ENCODE measurements at regions not wholly inside any gene's neighbourhood (a gene's known extent, or its start where the extent isn't known, plus 50 kb on each side); places are given as distances from the start of the nearest gene placed in this dataset.

DNA sequence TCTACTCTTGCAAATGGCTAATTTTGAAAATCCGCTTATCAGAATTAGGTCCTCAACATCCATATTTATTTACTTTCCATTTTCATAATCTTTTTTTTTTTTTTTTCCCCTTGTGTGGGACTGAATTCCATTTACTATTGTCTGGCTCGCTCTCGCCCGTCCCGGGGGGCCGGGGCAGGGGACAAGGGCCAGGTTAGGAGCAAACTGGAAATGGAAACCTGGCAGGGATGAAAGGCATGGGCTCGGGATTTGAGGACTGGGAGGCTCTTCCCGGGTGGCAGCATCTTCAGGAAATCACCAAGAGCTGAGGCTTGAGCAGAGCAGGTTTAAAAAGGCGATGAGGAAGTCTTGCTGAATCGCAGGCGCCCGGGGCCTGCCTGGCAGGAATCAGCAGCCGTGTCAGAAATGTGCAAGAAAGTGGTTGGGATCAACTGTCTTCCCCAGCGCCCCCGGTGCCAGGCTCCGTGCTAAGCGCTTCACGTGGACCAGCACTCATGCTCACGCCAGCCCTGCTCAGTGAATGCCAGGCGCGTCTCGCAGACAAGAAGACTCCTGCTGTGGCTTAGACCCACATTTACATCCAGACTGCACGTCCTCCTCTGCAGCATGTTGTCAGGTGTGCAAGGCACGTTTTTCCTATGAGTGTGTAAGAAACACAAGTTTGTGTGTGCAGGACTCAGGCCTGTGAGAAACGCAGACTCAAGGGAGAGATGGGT is 66.3 kb upstream of the UNC5A start:
- peaks cover 3 to 100% (median 80%) of the 10 kb centered on the region in 7 donors for H3K27me3 ChIP-seq (replicated peaks in 1 of 7)

DNA sequence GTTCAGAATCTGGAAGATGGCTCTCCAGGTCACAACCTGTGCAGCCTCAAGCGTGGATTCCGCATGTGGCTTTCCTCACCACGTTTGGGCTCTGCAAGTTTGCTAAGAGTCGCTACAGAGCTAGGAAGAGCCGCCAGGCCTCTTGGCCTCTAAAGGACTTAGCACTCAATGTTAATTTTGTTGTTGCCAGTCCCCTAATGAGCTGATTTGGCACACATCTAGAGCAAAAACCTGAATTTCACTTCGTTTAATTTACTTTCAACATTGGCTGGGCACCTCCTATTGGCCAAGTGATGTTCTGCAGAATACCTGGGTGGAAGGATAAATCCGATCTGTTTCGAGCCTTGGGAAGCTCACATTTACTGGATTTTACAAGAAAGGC is 65.8 kb upstream of the UNC5A start:
- Histone ChIP-seq H3K4me3 (no peak overlapping the region), H3K27me3 (replicated peaks in 1 of 7) (peaks cover 3 to 100% (median 79%) of the 10 kb centered on the region in 7 donors), H3K36me3 (no peaks in the 10 kb centered on the region), H3K27ac (no peak overlapping the region), H3K4me1 (peaks cover 0 to 37% (median 19%) of the 10 kb centered on the region in 6 donors), H3K9me3 (no peaks in the 10 kb centered on the region)
- TF ChIP-seq POLR2A (IDR thresholded peaks at IDR 0.05) (no peak), POLR2AphosphoS5 (IDR thresholded peaks at IDR 0.05) (no peak)
- TF ChIP-seq, protein P1, sequence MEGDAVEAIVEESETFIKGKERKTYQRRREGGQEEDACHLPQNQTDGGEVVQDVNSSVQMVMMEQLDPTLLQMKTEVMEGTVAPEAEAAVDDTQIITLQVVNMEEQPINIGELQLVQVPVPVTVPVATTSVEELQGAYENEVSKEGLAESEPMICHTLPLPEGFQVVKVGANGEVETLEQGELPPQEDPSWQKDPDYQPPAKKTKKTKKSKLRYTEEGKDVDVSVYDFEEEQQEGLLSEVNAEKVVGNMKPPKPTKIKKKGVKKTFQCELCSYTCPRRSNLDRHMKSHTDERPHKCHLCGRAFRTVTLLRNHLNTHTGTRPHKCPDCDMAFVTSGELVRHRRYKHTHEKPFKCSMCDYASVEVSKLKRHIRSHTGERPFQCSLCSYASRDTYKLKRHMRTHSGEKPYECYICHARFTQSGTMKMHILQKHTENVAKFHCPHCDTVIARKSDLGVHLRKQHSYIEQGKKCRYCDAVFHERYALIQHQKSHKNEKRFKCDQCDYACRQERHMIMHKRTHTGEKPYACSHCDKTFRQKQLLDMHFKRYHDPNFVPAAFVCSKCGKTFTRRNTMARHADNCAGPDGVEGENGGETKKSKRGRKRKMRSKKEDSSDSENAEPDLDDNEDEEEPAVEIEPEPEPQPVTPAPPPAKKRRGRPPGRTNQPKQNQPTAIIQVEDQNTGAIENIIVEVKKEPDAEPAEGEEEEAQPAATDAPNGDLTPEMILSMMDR (IDR thresholded peaks at IDR 0.05 in 8 of 11, conservative IDR thresholded peaks at IDR 0.05 in 3 of 11) = peak in 1 of 11 experiments; percentile 8
- WGBS, 5 donors = 46 to 54% (median 50%) methylated on average over 8 of the region's 8 CpGs
- intact Hi-C loops (cut with DNase I; ENCODE audit: low total_unique reads) = no loop called here
- DNase-seq = no peak

More for the DNA sequence above, 66.3 kb upstream of the UNC5A start:
- Histone ChIP-seq H3K4me1 (peaks cover 0 to 37% (median 19%) of the 10 kb centered on the region in 6 donors), H3K27ac (no peak overlapping the region), H3K9me3 (no peaks in the 10 kb centered on the region), H3K4me3 (no peak overlapping the region), H3K36me3 (no peaks in the 10 kb centered on the region)
- intact Hi-C loops (cut with DNase I; ENCODE audit: low total_unique reads) = no loop called here
- TF ChIP-seq, protein P1 (IDR thresholded peaks at IDR 0.05 in 8 of 11, conservative IDR thresholded peaks at IDR 0.05 in 3 of 11) = no peak
- no peak for TF ChIP-seq POLR2AphosphoS5 (IDR thresholded peaks at IDR 0.05)
- no peak for TF ChIP-seq POLR2A (IDR thresholded peaks at IDR 0.05)
- WGBS, 5 donors = 13 to 26% (median 15%) methylated on average over 23 to 25 of the region's 25 CpGs
- peak; percentile 61 for DNase-seq

DNA sequence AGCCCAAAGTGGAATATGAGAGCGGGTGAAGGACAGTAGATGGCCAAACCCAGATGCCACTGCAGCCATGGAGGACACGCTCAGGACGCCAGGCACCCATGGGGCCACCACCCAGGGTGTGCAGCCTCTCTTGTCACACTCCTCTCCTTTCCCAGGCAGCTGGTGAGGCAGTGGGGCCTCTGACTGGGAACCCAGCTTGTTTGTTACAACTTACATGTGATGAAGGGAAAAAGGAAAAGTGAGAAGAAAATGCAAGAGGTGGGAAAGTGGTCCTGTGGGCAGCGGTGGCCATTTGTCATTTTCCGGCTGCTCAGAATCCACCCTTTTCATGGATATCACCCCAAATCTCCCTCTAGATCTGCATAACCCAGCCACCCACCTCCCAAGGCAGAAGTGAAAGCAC is 62.7 kb upstream of the UNC5A start:
- Histone ChIP-seq H3K27me3 (replicated peaks in 1 of 7) (peaks cover 3 to 95% (median 59%) of the 10 kb centered on the region in 7 donors), H3K4me1 (peaks cover 0 to 37% (median 19%) of the 10 kb centered on the region in 6 donors), H3K36me3 (no peaks in the 10 kb centered on the region), H3K27ac (no peak overlapping the region), H3K9me3 (no peaks in the 10 kb centered on the region), H3K4me3 (no peak overlapping the region)
- peak; percentile 37 for DNase-seq
- 74 to 91% (median 82%) methylated on average over 5 of the region's 5 CpGs for WGBS, 5 donors
- no peak for TF ChIP-seq POLR2AphosphoS5 (IDR thresholded peaks at IDR 0.05)
- TF ChIP-seq, protein P1 (IDR thresholded peaks at IDR 0.05 in 8 of 11, conservative IDR thresholded peaks at IDR 0.05 in 3 of 11) = no peak
- TF ChIP-seq POLR2A (IDR thresholded peaks at IDR 0.05) = no peak
- intact Hi-C loops (cut with DNase I; ENCODE audit: low total_unique reads) = no loop called here

DNA sequence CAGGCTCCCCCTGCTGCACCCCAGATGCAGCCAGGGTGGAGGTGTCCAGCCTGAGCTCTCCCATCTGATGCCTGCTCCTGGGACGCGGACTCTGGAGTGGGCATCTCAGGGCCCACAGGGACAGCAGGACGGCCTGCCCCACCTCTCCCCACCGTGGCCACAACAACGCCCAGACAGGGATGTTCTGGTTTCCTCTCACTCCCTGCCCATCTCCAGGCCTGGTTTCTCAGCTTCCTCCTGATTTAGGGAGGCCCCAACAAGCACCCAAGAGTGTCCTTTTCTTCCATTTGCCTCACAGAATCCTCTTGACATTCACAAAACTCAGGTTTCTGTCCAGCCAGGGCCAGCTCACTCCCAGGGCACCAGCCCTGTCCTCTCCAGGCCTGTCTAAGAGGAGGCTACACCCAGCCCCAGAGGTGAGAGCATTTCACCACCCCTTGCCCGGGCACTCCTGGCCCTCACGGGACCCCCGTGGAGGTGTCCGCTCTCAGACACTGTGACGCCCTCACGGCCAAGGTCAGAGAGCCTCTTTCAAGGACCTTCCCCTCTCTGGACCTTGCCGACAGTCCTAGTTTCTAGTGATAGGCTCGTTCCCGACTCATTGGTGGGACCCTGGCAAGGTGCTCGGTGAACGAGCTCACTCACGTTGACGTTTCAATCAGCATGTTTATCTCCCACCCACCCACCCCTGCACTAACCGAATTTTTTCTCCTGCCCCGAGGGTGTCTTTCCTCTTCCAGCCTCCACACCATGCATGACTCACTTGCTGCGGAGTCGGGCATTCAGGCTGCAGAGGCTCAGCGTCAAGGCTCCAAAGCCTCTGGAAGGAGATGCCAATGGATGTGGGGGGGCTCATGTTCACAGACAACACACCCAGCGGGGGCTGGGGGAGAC is 62.0 kb upstream of the UNC5A start:
- peaks cover 0 to 31% (median 16%) of the 10 kb centered on the region in 6 donors for H3K4me1 ChIP-seq
- WGBS, 5 donors = 73 to 82% (median 79%) methylated on average over 23 to 24 of the region's 24 CpGs
- no peak overlapping the region for H3K27ac ChIP-seq
- no peak overlapping the region for H3K4me3 ChIP-seq
- peaks cover 3 to 88% (median 56%) of the 10 kb centered on the region in 7 donors for H3K27me3 ChIP-seq (replicated peaks in 1 of 7)
- H3K9me3 ChIP-seq = no peaks in the 10 kb centered on the region
- no peaks in the 10 kb centered on the region for H3K36me3 ChIP-seq
- intact Hi-C loops (cut with DNase I; ENCODE audit: low total_unique reads) = no loop called here
- DNase-seq = peak; percentile 64
- TF ChIP-seq POLR2AphosphoS5 (IDR thresholded peaks at IDR 0.05) = no peak
- TF ChIP-seq POLR2A (IDR thresholded peaks at IDR 0.05) = no peak
- TF ChIP-seq, protein P1 (IDR thresholded peaks at IDR 0.05 in 8 of 11, conservative IDR thresholded peaks at IDR 0.05 in 3 of 11) = no peak
